GM23338 (cell line): ENCODE measurements at regions not wholly inside any gene's neighbourhood (a gene's known extent, or its start where the extent isn't known, plus 50 kb on each side); places are given as distances from the start of the nearest gene placed in this dataset.

Experiments
- ATAC-seq: fragments of 200-7000 bp; cut with Tn5 transposase; 3 replicates; pipeline ENCODE4 v1.9.1; 2020
- DNase-seq: peaks from one replicate; pipeline ENCODE4 v3.0.0-alpha.2; 2015; ENCODE audit warnings: low spot score
- H2AFZ ChIP-seq: fragments of 200-600 bp; sonication (generic); 2 replicates; pipeline ENCODE4 v1.8.0; 2016; ENCODE audit warnings: antibody characterized with exemption, mild to moderate bottlenecking, moderate library complexity
- H3F3A ChIP-seq: fragments of 200-600 bp; sonication (generic); replicated peaks from 2 replicates; pipeline ENCODE4 v1.8.0; 2017; ENCODE audit warnings: antibody characterized with exemption, mixed run types, low read depth
- H3K27ac ChIP-seq: fragments of 200-600 bp; sonication (generic); 2 replicates; pipeline ENCODE4 v1.6.1; 2016; ENCODE audit warnings: low read depth
- H3K27me3 ChIP-seq: fragments of 200-600 bp; sonication (generic); 2 replicates; pipeline ENCODE4 v1.8.0; 2016; ENCODE audit warnings: mild to moderate bottlenecking, mixed run types, moderate library complexity; ENCODE audit not compliant: insufficient read depth
- H3K36me3 ChIP-seq: fragments of 200-600 bp; sonication (generic); 2 replicates; pipeline ENCODE4 v1.8.0; 2016; ENCODE audit warnings: mild to moderate bottlenecking; ENCODE audit not compliant: insufficient read depth
- H3K4me1 ChIP-seq: fragments of 200-600 bp; sonication (generic); 2 replicates; pipeline ENCODE4 v1.8.0; 2016; ENCODE audit warnings: mild to moderate bottlenecking, moderate library complexity; ENCODE audit not compliant: insufficient read depth
- H3K4me2 ChIP-seq: fragments of 200-600 bp; sonication (generic); 2 replicates; pipeline ENCODE4 v1.7.1; 2017; ENCODE audit warnings: mixed run types
- H3K4me3 ChIP-seq: fragments of 200-600 bp; sonication (generic); 2 replicates; pipeline ENCODE4 v1.6.1; 2016; ENCODE audit warnings: mixed run types
- H3K79me2 ChIP-seq: fragments of 200-600 bp; sonication (generic); replicated peaks from 2 replicates; pipeline ENCODE4 v1.8.0; 2017; ENCODE audit warnings: mild to moderate bottlenecking; ENCODE audit not compliant: insufficient read depth
- H3K9me2 ChIP-seq: fragments of 200-600 bp; sonication (generic); 2 replicates; pipeline ENCODE4 v1.8.0; 2017; ENCODE audit not compliant: insufficient read depth
- H4K20me1 ChIP-seq: fragments of 200-600 bp; sonication (generic); replicated peaks from 2 replicates; pipeline ENCODE4 v1.8.0; 2017; ENCODE audit warnings: mild to moderate bottlenecking; ENCODE audit not compliant: insufficient read depth
- H3K27ac Mint-ChIP-seq: 2 replicates; pipeline ENCODE4 v1.8.0; 2020; ENCODE audit warnings: inconsistent platforms, mild to moderate bottlenecking, moderate library complexity, mixed read lengths
- H3K27me3 Mint-ChIP-seq: 3 replicates; pipeline ENCODE4 v1.8.0; 2022; ENCODE audit warnings: low read depth, mild to moderate bottlenecking, moderate library complexity, mixed read lengths, inconsistent platforms; ENCODE audit not compliant: insufficient read depth, poor library complexity
- H3K36me3 Mint-ChIP-seq: 3 replicates; pipeline ENCODE4 v1.8.0; 2021; ENCODE audit warnings: low read depth, mild to moderate bottlenecking, inconsistent platforms, moderate library complexity, mixed read lengths
- H3K4me1 Mint-ChIP-seq: 3 replicates; pipeline ENCODE4 v1.8.0; 2020; ENCODE audit warnings: mild to moderate bottlenecking, inconsistent platforms, mixed read lengths
- H3K4me3 Mint-ChIP-seq: 3 replicates; pipeline ENCODE4 v1.8.0; 2021; ENCODE audit warnings: moderate library complexity, mild to moderate bottlenecking, inconsistent platforms, mixed read lengths
- H3K9me3 Mint-ChIP-seq: 3 replicates; pipeline ENCODE4 v1.8.0; 2020; ENCODE audit warnings: moderate library complexity, mild to moderate bottlenecking, inconsistent platforms, mixed read lengths
- CREB1 ChIP-seq: fragments of 250-450 bp; sonication (Bioruptor Pico); IDR thresholded peaks from 2 replicates; pipeline ENCODE4 v1.5.0; 2020; ENCODE audit warnings: low read depth, mild to moderate bottlenecking, moderate library complexity
- EZH2 ChIP-seq: fragments of 200-600 bp; sonication (generic); IDR thresholded peaks from one replicate; pipeline ENCODE4 v1.8.0; 2017; ENCODE audit warnings: antibody characterized with exemption, mild to moderate bottlenecking, low read depth; ENCODE audit not compliant: unreplicated experiment
- EZH2phosphoT487 ChIP-seq: fragments of 200-600 bp; sonication (generic); IDR thresholded peaks from one replicate; pipeline ENCODE4 v1.8.1; 2018; ENCODE audit warnings: antibody characterized with exemption; ENCODE audit not compliant: unreplicated experiment
- NANOG ChIP-seq: IDR thresholded peaks from 2 replicates; pipeline ENCODE4 v1.6.1; 2016; ENCODE audit warnings: antibody characterized with exemption, borderline replicate concordance
- POLR2AphosphoS5 ChIP-seq: IDR thresholded peaks from 2 replicates; pipeline ENCODE4 v1.6.1; 2016; ENCODE audit warnings: antibody characterized with exemption, low read depth
- STAT1 ChIP-seq: IDR thresholded peaks from one replicate; pipeline ENCODE4 v1.6.1; 2016; ENCODE audit warnings: antibody characterized with exemption; ENCODE audit not compliant: unreplicated experiment
- ZNF114 ChIP-seq: fragments of 250-450 bp; sonication (Bioruptor Pico); IDR thresholded peaks from 2 replicates; pipeline ENCODE4 v1.5.0; 2020; ENCODE audit warnings: mild to moderate bottlenecking, moderate library complexity
- TF ChIP-seq, protein P1 (sequence below): IDR thresholded peaks from one replicate; pipeline ENCODE4 v1.6.1; 2018; ENCODE audit warnings: antibody characterized with exemption; ENCODE audit not compliant: unreplicated experiment
- TF ChIP-seq, protein P2 (sequence below), 2 experiments: fragments of 200-600 bp in 1 of 2; sonication (generic) in 1 of 2; conservative IDR thresholded peaks; 2 replicates each; pipeline versions ENCODE4 v1.5.1 to v1.6.1; 2016 to 2017; ENCODE audit warnings: antibody characterized with exemption in 2 of 2, low read depth in 2 of 2, mild to moderate bottlenecking in 2 of 2, moderate library complexity in 1 of 2
- TF ChIP-seq, protein P3 (sequence below): IDR thresholded peaks from 2 replicates; pipeline ENCODE4 v1.6.1; 2016; ENCODE audit warnings: antibody characterized with exemption

DNA sequence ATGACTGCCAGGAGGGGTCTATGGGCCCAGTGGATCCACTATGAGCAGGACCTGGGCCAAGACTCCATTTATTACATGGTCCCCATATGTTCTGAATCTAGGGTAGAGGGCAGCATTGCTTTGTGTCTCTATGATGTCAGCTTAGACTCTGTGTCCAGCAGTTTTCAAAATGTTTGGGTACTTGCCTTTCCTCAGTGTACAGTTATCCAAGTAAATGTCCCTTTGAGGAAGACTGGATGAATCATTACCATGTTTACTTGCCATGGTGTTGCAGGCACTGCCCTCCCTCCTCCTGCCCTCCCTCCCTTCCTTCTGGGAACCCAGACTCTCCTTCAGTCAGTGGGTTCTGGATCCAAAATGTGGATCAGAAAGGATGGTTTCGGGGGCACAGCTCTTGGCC lies 108.6 kb downstream of the NRN1 start:
- TF ChIP-seq CREB1 (CRISPR knock-in tag) (no peak), EZH2 (no peak), POLR2AphosphoS5 (no peak), ZNF114 (CRISPR knock-in tag) (no peak), EZH2phosphoT487 (no peak), STAT1 (no peak), NANOG (no peak)
- TF ChIP-seq, protein P1, sequence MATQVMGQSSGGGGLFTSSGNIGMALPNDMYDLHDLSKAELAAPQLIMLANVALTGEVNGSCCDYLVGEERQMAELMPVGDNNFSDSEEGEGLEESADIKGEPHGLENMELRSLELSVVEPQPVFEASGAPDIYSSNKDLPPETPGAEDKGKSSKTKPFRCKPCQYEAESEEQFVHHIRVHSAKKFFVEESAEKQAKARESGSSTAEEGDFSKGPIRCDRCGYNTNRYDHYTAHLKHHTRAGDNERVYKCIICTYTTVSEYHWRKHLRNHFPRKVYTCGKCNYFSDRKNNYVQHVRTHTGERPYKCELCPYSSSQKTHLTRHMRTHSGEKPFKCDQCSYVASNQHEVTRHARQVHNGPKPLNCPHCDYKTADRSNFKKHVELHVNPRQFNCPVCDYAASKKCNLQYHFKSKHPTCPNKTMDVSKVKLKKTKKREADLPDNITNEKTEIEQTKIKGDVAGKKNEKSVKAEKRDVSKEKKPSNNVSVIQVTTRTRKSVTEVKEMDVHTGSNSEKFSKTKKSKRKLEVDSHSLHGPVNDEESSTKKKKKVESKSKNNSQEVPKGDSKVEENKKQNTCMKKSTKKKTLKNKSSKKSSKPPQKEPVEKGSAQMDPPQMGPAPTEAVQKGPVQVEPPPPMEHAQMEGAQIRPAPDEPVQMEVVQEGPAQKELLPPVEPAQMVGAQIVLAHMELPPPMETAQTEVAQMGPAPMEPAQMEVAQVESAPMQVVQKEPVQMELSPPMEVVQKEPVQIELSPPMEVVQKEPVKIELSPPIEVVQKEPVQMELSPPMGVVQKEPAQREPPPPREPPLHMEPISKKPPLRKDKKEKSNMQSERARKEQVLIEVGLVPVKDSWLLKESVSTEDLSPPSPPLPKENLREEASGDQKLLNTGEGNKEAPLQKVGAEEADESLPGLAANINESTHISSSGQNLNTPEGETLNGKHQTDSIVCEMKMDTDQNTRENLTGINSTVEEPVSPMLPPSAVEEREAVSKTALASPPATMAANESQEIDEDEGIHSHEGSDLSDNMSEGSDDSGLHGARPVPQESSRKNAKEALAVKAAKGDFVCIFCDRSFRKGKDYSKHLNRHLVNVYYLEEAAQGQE = no peak
- TF ChIP-seq, protein P2, sequence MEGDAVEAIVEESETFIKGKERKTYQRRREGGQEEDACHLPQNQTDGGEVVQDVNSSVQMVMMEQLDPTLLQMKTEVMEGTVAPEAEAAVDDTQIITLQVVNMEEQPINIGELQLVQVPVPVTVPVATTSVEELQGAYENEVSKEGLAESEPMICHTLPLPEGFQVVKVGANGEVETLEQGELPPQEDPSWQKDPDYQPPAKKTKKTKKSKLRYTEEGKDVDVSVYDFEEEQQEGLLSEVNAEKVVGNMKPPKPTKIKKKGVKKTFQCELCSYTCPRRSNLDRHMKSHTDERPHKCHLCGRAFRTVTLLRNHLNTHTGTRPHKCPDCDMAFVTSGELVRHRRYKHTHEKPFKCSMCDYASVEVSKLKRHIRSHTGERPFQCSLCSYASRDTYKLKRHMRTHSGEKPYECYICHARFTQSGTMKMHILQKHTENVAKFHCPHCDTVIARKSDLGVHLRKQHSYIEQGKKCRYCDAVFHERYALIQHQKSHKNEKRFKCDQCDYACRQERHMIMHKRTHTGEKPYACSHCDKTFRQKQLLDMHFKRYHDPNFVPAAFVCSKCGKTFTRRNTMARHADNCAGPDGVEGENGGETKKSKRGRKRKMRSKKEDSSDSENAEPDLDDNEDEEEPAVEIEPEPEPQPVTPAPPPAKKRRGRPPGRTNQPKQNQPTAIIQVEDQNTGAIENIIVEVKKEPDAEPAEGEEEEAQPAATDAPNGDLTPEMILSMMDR (conservative IDR thresholded peaks at IDR 0.05; ENCODE audit: low read depth in 2 of 2) = no peak
- TF ChIP-seq, protein P3, sequence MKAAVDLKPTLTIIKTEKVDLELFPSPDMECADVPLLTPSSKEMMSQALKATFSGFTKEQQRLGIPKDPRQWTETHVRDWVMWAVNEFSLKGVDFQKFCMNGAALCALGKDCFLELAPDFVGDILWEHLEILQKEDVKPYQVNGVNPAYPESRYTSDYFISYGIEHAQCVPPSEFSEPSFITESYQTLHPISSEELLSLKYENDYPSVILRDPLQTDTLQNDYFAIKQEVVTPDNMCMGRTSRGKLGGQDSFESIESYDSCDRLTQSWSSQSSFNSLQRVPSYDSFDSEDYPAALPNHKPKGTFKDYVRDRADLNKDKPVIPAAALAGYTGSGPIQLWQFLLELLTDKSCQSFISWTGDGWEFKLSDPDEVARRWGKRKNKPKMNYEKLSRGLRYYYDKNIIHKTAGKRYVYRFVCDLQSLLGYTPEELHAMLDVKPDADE = no peak
- Histone ChIP-seq H3F3A (no peaks in the 10 kb centered on the region), H3K27ac (no peak overlapping the region), H3K79me2 (no peaks in the 10 kb centered on the region), H3K36me3 (no peaks in the 10 kb centered on the region), H3K4me3 (no peak overlapping the region), H3K4me1 (no peaks in the 10 kb centered on the region), H3K4me2 (no peak overlapping the region), H2AFZ (no peak overlapping the region), H3K9me2 (peaks cover 6% of the 10 kb centered on the region; the same call in 1 of the 2 replicates), H4K20me1 (no peaks in the 10 kb centered on the region), H3K27me3 (no peaks in the 10 kb centered on the region)
- Mint-ChIP-seq H3K36me3 (peaks cover 3% of the 10 kb centered on the region; the same call in 2 of the 3 replicates), H3K9me3 (peaks cover 4% of the 10 kb centered on the region; the same call in 1 of the 3 replicates), H3K4me3 (no peak overlapping the region), H3K27ac (no peak overlapping the region), H3K27me3 (peaks cover 4% of the 10 kb centered on the region), H3K4me1 (no peaks in the 10 kb centered on the region)
- DNase-seq (no peak), ATAC-seq (no peak)
